ENCODE measurements at regions not wholly inside any gene's neighbourhood (a gene's known extent, or its start where the extent isn't known, plus 50 kb on each side); places are given as distances from the start of the nearest gene placed in this dataset.

DNA sequence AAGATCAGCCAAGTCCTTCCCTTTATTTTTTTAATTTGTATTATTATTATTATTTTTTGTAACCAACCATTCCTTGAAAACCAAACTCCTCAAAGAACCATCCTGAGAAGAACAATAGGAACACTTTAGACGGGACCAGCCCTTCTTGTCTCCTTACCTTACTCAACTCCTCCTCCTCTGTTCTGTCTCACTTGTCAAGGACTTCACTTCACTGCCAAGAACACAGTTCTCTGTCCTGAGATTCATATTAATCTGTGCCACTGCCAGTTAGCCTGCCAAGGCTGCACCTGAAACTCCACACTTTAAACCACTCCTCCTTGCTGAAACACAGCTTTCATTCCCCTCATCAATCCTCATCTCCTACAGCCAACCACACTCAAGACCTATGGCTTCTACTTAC lies 73.8 kb upstream of the ATP1A1 start:
- no peaks in the 10 kb centered on the region for H3K36me3 ChIP-seq
- H3K27ac ChIP-seq = no peak overlapping the region
- no peaks in the 10 kb centered on the region for H3K4me1 ChIP-seq
- TF ChIP-seq POLR2A (IDR thresholded peaks at IDR 0.05) (no peak), POLR2AphosphoS5 (IDR thresholded peaks at IDR 0.05) (no peak), CTCF (IDR thresholded peaks at IDR 0.05) (no peak)
- no peak overlapping the region for H3K4me3 ChIP-seq
- no peaks in the 10 kb centered on the region for H3K27me3 ChIP-seq
- DNase-seq (ENCODE audit: low spot score in 2 of 2) = no peak
- no peaks in the 10 kb centered on the region for H3K9me3 ChIP-seq
- intact Hi-C loops (cut with DNase I; ENCODE audit: low total_unique reads) = no loop called here

- H3K27ac ChIP-seq = no peak overlapping the region
- no peaks in the 10 kb centered on the region for H3K4me1 ChIP-seq
- intact Hi-C loops (cut with DNase I; ENCODE audit: low total_unique reads) = no loop called here
- no peaks in the 10 kb centered on the region for H3K9me3 ChIP-seq
- no peak for DNase-seq (ENCODE audit: low spot score in 2 of 2)
- TF ChIP-seq CTCF (IDR thresholded peaks at IDR 0.05) (no peak), POLR2A (IDR thresholded peaks at IDR 0.05) (no peak), POLR2AphosphoS5 (IDR thresholded peaks at IDR 0.05) (no peak)
- no peak overlapping the region for H3K4me3 ChIP-seq
- H3K27me3 ChIP-seq = no peaks in the 10 kb centered on the region
- no peaks in the 10 kb centered on the region for H3K36me3 ChIP-seq
These were observed 70.8 kb upstream of the ATP1A1 start for GRCh38 chr1:116302281-116302680.

DNA sequence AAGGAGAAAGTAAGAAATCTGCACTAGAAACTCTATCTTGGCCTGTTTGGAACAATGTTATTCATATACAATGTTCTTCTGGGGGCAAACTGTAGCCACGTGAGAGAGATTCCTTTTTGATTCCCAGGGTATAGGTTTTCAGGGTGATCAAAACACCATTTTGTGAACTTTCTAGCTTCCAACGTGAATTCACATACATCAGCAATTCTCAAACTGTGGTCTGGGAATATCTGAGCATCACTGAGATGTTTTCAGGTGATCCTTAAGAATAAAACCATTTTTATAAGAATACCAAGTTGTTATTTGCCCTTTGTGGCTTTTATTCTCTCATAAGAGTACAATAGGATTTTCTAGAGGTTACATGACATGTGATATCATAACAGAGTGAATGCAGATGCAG lies 66.9 kb upstream of the ATP1A1 start:
- H3K4me3 ChIP-seq = no peak overlapping the region
- DNase-seq (ENCODE audit: low spot score in 2 of 2) = no peak
- peaks cover 0 to 15% of the 10 kb centered on the region in 2 donors for H3K4me1 ChIP-seq
- no peaks in the 10 kb centered on the region for H3K36me3 ChIP-seq
- no peaks in the 10 kb centered on the region for H3K9me3 ChIP-seq
- no peaks in the 10 kb centered on the region for H3K27me3 ChIP-seq
- intact Hi-C loops (cut with DNase I; ENCODE audit: low total_unique reads) = no loop called here
- H3K27ac ChIP-seq = no peak overlapping the region
- no peak for TF ChIP-seq CTCF (IDR thresholded peaks at IDR 0.05)
- no peak for TF ChIP-seq POLR2AphosphoS5 (IDR thresholded peaks at IDR 0.05)
- no peak for TF ChIP-seq POLR2A (IDR thresholded peaks at IDR 0.05)

- Histone ChIP-seq H3K36me3 (no peaks in the 10 kb centered on the region), H3K27me3 (no peaks in the 10 kb centered on the region), H3K4me1 (peaks cover 0 to 20% of the 10 kb centered on the region in 2 donors), H3K4me3 (no peak overlapping the region), H3K27ac (no peak overlapping the region), H3K9me3 (no peaks in the 10 kb centered on the region)
- intact Hi-C loops (cut with DNase I; ENCODE audit: low total_unique reads) = no loop called here
- TF ChIP-seq POLR2AphosphoS5 (IDR thresholded peaks at IDR 0.05) (no peak), CTCF (IDR thresholded peaks at IDR 0.05) (no peak), POLR2A (IDR thresholded peaks at IDR 0.05) (no peak)
- no peak for DNase-seq (ENCODE audit: low spot score in 2 of 2)
These were observed 66.1 kb upstream of the ATP1A1 start for GRCh38 chr1:116306840-116307442.

DNA sequence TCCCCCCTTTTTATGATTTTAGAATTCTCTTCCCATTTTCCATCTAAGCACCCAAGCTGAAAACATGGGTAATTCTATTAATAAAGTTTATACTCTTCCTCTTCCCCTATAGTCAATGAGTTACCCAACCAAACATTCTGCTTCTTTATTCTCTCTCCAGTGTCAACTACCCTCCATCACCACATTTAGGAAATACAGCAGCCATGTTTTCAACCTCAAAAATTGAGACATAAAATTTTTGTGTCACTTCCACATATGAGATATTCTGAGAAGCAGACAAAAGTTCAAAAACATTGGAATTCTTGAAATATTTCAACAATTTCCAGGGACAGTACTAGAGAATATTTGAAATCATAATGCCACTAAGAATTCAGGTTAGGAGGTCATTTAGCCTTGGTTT lies 64.8 kb upstream of the ATP1A1 start:
- DNase-seq (ENCODE audit: low spot score in 2 of 2) = no peak
- TF ChIP-seq POLR2A (IDR thresholded peaks at IDR 0.05) = no peak
- no peak for TF ChIP-seq CTCF (IDR thresholded peaks at IDR 0.05)
- TF ChIP-seq POLR2AphosphoS5 (IDR thresholded peaks at IDR 0.05) = no peak
- no peak overlapping the region for H3K27ac ChIP-seq
- no peaks in the 10 kb centered on the region for H3K27me3 ChIP-seq
- no peaks in the 10 kb centered on the region for H3K36me3 ChIP-seq
- H3K4me1 ChIP-seq = peaks cover 0 to 20% of the 10 kb centered on the region in 2 donors
- no peaks in the 10 kb centered on the region for H3K9me3 ChIP-seq
- intact Hi-C loops (cut with DNase I; ENCODE audit: low total_unique reads) = no loop called here
- no peak overlapping the region for H3K4me3 ChIP-seq

Measured in breast epithelium (tissue), 4 donors.